ENCODE measurements at regions not wholly inside any gene's neighbourhood (a gene's known extent, or its start where the extent isn't known, plus 50 kb on each side); places are given as distances from the start of the nearest gene placed in this dataset.
"Not testable (repeated sequence)": the region's sequence is repeated elsewhere in the genome, so short reads cannot be mapped to it uniquely, and the experiment has no call there.

DNA sequence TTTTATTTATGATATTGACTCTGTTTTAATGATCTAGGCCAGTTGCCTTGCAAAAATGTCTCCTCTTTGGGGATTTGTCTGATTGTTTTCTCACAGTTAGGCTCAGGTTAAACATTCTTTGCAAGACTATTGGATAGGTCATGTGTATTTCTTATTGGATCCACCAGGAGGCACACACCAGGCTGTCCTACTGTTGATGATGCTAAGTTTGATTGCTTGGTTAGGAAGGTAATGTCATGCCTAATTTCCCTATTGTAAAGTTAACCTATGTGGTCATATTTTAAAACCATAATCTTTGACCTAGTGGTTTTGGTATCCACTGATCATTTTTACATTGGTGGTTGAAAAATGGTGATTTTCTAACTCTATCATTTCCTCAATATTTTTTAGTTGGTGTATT is 137.1 kb downstream of the BRMS1L start:
- Histone ChIP-seq H3K36me3 (ENCODE audit: insufficient read depth, low read length) (no peaks in the 10 kb centered on the region), H3K9me3 (ENCODE audit: control insufficient read depth, insufficient read depth, low read length) (no peaks in the 10 kb centered on the region), H3K9ac (ENCODE audit: low read depth, low read length) (no peak overlapping the region), H3K4me1 (ENCODE audit: insufficient read depth, low read length) (peaks cover 4% of the 10 kb centered on the region; the same call in 1 of the 2 replicates)

DNA sequence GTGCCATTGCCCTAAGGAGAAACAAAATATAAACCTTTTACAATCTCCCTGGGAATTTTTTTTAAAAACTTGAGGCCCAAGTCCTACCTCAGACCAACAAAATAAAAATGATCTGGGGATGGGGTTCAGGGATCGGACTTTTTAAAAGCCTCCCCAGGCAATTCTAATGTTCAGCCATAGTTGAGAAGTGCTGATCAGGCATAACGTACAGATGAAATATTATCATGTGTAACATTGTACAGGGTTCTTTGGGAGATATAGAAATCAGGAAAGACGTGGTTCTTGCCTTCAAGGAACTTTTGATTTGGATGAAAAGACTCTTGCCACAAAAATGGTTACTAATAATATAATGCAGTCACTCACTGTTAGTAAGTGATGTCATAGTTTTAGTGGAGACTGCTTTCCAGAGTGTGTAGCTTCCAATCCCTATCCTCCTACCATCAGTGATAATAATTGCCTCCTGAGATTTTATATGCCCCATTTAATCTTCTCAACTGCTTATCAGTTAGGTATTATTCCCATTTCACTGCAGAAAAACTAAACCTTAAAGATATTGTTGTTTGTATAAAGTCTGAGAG is 135.6 kb downstream of the BRMS1L start:
- Histone ChIP-seq H3K9me3 (ENCODE audit: control insufficient read depth, insufficient read depth, low read length) (no peaks in the 10 kb centered on the region), H3K4me1 (ENCODE audit: insufficient read depth, low read length) (peaks cover 4% of the 10 kb centered on the region; the same call in 1 of the 2 replicates), H3K36me3 (ENCODE audit: insufficient read depth, low read length) (no peaks in the 10 kb centered on the region), H3K9ac (ENCODE audit: low read depth, low read length) (no peak overlapping the region)

GRCh38 chr14:35959835-35960234 is 133.7 kb downstream of the BRMS1L start:
- H3K9me3 ChIP-seq (ENCODE audit: control insufficient read depth, insufficient read depth, low read length) = no peaks in the 10 kb centered on the region

DNA sequence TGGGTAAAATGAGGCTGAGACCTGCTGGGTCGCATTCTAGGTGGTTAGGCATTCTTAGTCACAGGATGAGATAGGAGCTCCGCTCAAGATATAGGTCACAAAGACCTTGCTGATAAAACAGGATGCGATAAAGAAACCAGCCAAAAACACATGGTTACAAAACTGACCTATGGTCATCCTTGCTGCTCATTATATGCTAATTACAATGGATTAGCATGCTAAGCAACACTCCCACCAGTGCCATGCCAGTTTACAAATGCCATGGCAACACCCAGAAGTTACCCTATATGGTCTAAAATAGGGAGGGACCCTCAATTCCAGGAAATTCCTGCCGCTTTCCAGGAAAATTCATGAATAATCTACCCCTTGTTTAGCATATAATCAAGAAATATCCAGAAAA is 132.4 kb downstream of the BRMS1L start:
- Histone ChIP-seq H3K36me3 (ENCODE audit: insufficient read depth, low read length) (no peaks in the 10 kb centered on the region), H3K9ac (ENCODE audit: low read depth, low read length) (no peak overlapping the region), H3K9me3 (ENCODE audit: control insufficient read depth, insufficient read depth, low read length) (no peaks in the 10 kb centered on the region), H3K4me1 (ENCODE audit: insufficient read depth, low read length) (no peaks in the 10 kb centered on the region)

More at GRCh38 chr14:35959835-35960234, 133.7 kb downstream of the BRMS1L start:
- Histone ChIP-seq H3K36me3 (ENCODE audit: insufficient read depth, low read length) (no peaks in the 10 kb centered on the region), H3K4me1 (ENCODE audit: insufficient read depth, low read length) (peaks cover 4% of the 10 kb centered on the region; the same call in 1 of the 2 replicates), H3K9ac (ENCODE audit: low read depth, low read length) (no peak overlapping the region)

- H3K9ac ChIP-seq (ENCODE audit: low read depth, low read length) = no peak overlapping the region
- no peaks in the 10 kb centered on the region for H3K9me3 ChIP-seq (ENCODE audit: control insufficient read depth, insufficient read depth, low read length)
- H3K36me3 ChIP-seq (ENCODE audit: insufficient read depth, low read length) = no peaks in the 10 kb centered on the region
- peaks cover 4% of the 10 kb centered on the region; the same call in 1 of the 2 replicates for H3K4me1 ChIP-seq (ENCODE audit: insufficient read depth, low read length)
Measured at GRCh38 chr14:35956376-35957085, 130.4 kb downstream of the BRMS1L start.

DNA sequence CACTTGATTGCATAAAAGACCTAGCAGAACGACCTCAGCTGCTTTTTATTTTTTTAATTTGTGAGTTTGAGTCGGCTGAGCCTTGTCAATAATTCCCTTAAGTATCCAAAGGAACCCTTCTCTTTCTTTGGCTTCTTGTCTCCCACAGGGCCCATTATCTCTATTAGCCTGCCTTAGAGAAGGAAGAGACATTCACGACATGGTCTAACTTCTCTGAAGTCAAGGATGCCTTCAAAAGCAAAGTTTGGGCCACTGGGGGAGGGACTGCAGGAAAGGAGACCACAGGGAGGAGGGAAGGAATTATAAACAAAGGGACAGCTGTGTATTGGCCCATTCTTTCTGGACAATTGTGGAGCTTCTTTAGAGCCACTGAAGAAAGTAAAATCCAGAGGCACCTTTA is 126.4 kb downstream of the BRMS1L start:
- no peaks in the 10 kb centered on the region for H3K36me3 ChIP-seq (ENCODE audit: insufficient read depth, low read length)
- no peak overlapping the region for H3K9ac ChIP-seq (ENCODE audit: low read depth, low read length)
- H3K9me3 ChIP-seq (ENCODE audit: control insufficient read depth, insufficient read depth, low read length) = no peaks in the 10 kb centered on the region
- H3K4me1 ChIP-seq (ENCODE audit: insufficient read depth, low read length) = peaks cover 4% of the 10 kb centered on the region; the same call in 1 of the 2 replicates

GRCh38 chr14:35949920-35950513 is 123.9 kb downstream of the BRMS1L start:
- no peaks in the 10 kb centered on the region for H3K36me3 ChIP-seq (ENCODE audit: insufficient read depth, low read length)
- no peaks in the 10 kb centered on the region for H3K9me3 ChIP-seq (ENCODE audit: control insufficient read depth, insufficient read depth, low read length)
- H3K4me1 ChIP-seq (ENCODE audit: insufficient read depth, low read length) = peaks cover 4% of the 10 kb centered on the region; the same call in 1 of the 2 replicates
- H3K9ac ChIP-seq (ENCODE audit: low read depth, low read length) = no peak overlapping the region

DNA sequence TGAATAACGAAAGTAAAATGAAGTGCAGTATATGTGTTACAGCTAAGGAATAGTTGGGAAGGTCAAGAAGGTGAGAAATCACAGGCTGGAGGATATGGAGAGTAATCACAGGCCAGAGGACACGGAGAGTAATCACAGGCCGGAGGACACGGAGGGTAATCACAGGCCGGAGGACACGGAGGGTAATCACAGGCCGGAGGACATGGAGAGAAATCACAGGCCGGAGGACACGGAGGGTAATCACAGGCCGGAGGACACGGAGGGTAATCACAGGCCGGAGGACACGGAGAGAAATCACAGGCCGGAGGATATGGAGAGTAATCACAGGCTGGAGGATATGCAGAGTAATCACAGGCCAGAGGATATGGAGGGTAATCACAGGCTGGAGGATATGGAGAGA is 121.8 kb downstream of the BRMS1L start:
- H3K9me3 ChIP-seq (ENCODE audit: control insufficient read depth, insufficient read depth, low read length); H3K4me1 ChIP-seq (ENCODE audit: insufficient read depth, low read length); H3K36me3 ChIP-seq (ENCODE audit: insufficient read depth, low read length); H3K9ac ChIP-seq (ENCODE audit: low read depth, low read length): not testable (repeated sequence)

DNA sequence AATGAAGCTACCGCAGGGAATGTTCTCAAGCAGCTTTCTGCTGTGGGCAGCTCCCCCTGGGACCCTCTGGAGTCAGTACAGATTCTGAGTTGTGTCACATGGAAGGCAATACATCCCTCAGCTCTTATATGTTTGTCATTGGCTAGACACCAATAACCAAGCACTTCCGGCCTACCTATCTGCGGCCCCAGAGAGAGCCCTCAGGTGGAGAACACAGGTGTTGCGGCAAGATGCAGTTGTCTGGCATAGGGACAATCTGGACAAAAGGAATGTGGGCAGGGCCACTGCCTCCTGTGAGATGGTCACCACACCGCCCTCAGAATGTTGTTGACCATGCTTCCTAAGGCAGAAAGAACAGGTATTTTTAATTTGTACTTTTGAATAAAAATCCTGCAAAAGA is 118.7 kb downstream of the BRMS1L start:
- H3K9me3 ChIP-seq (ENCODE audit: control insufficient read depth, insufficient read depth, low read length) = no peaks in the 10 kb centered on the region
- H3K4me1 ChIP-seq (ENCODE audit: insufficient read depth, low read length) = no peaks in the 10 kb centered on the region
- no peak overlapping the region for H3K9ac ChIP-seq (ENCODE audit: low read depth, low read length)
- H3K36me3 ChIP-seq (ENCODE audit: insufficient read depth, low read length) = no peaks in the 10 kb centered on the region

DNA sequence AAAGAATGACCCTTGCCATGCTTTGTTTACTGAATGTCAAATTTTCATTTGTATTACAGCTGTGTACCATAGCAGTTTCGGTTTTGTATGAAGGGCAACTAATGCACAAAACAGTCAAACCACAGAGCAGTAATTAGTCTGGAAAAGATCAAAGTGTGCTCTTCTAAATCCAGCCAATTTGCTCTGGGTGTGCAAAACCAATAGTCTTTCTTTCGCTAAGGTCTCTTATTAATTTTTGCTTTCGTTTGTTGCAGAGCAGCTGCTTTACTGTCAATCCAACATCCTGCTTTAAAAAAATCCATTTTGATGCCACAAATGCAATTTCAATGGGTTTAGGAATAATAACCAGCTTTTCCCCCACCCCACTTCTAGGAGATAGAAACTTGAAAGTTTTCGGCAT is 114.2 kb downstream of the BRMS1L start:
- no peaks in the 10 kb centered on the region for H3K4me1 ChIP-seq (ENCODE audit: insufficient read depth, low read length)
- no peaks in the 10 kb centered on the region for H3K36me3 ChIP-seq (ENCODE audit: insufficient read depth, low read length)
- H3K9ac ChIP-seq (ENCODE audit: low read depth, low read length) = no peak overlapping the region
- H3K9me3 ChIP-seq (ENCODE audit: control insufficient read depth, insufficient read depth, low read length) = no peaks in the 10 kb centered on the region

DNA sequence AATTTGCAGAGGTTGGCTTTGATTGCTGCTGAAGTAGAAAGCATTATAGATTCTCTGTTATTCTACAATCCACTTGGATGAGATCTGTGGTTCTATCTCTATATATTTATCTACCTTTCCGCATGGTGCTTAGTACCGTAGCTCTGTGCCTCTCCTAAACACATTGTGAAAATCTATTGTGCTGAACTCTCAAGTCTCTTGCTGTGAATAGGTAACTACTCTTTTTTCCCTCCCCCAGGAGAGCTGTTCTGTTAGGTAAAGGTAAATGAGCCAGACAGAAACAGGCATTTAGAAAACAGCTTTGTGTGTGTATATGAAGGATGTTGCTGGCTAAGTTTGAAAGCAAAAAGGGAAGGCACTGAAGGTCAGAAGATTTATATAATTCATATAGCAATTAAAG is 112.6 kb downstream of the BRMS1L start:
- no peaks in the 10 kb centered on the region for H3K9me3 ChIP-seq (ENCODE audit: control insufficient read depth, insufficient read depth, low read length)
- H3K4me1 ChIP-seq (ENCODE audit: insufficient read depth, low read length) = no peaks in the 10 kb centered on the region
- H3K36me3 ChIP-seq (ENCODE audit: insufficient read depth, low read length) = no peaks in the 10 kb centered on the region
- no peak overlapping the region for H3K9ac ChIP-seq (ENCODE audit: low read depth, low read length)

DNA sequence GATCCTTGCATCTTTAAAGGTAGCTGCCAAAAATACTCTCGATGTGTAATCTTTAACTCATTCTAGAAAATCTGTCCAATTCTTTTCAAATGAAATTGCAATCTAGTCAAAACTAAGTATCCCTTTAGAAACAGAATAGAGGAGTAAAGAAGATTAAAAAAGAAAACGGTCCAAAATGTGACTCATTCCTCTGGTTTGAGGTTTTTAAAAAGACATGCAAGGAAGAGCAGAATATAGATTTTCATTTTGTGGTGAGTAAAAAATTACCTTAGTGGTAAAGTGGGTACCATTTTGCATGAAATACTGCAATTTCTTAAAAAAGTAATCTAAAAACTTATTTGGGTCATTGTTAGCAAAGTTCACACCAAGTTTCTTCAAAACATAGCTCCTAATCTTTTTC is 108.4 kb downstream of the BRMS1L start:
- Histone ChIP-seq H3K9me3 (ENCODE audit: control insufficient read depth, insufficient read depth, low read length) (no peaks in the 10 kb centered on the region), H3K36me3 (ENCODE audit: insufficient read depth, low read length) (no peaks in the 10 kb centered on the region), H3K9ac (ENCODE audit: low read depth, low read length) (no peak overlapping the region), H3K4me1 (ENCODE audit: insufficient read depth, low read length) (no peaks in the 10 kb centered on the region)

GRCh38 chr14:35932659-35933159 is 106.6 kb downstream of the BRMS1L start:
- no peak overlapping the region for H3K9ac ChIP-seq (ENCODE audit: low read depth, low read length)

GRCh38 chr14:35932136-35932535 is 106.0 kb downstream of the BRMS1L start:
- Histone ChIP-seq H3K9me3 (ENCODE audit: control insufficient read depth, insufficient read depth, low read length) (no peaks in the 10 kb centered on the region), H3K4me1 (ENCODE audit: insufficient read depth, low read length) (no peaks in the 10 kb centered on the region), H3K9ac (ENCODE audit: low read depth, low read length) (no peak overlapping the region), H3K36me3 (ENCODE audit: insufficient read depth, low read length) (no peaks in the 10 kb centered on the region)

More at GRCh38 chr14:35932659-35933159, 106.6 kb downstream of the BRMS1L start:
- no peaks in the 10 kb centered on the region for H3K36me3 ChIP-seq (ENCODE audit: insufficient read depth, low read length)
- H3K9me3 ChIP-seq (ENCODE audit: control insufficient read depth, insufficient read depth, low read length) = no peaks in the 10 kb centered on the region
- no peaks in the 10 kb centered on the region for H3K4me1 ChIP-seq (ENCODE audit: insufficient read depth, low read length)

DNA sequence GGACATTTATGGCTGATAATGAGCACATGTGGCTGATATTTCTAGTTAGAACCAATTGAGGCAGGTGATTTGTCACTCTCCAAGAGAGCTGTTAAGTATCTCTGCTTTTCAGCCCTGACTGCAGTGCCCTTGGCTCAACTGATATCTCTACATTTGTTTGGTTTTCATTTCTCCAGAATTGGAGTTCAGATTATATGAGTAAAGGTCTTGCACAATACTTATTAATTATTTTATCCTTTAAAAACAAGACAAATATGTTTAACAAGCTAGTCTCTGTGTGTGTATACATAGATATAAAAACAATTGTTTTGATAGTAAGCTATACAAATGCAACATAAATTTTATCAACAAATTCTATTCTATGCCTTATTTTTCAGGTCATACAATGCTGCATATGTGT is 105.2 kb downstream of the BRMS1L start:
- no peaks in the 10 kb centered on the region for H3K9me3 ChIP-seq (ENCODE audit: control insufficient read depth, insufficient read depth, low read length)
- no peaks in the 10 kb centered on the region for H3K4me1 ChIP-seq (ENCODE audit: insufficient read depth, low read length)
- no peak overlapping the region for H3K9ac ChIP-seq (ENCODE audit: low read depth, low read length)
- H3K36me3 ChIP-seq (ENCODE audit: insufficient read depth, low read length) = no peaks in the 10 kb centered on the region
